NT2/D1 (cell line): ENCODE measurements at regions not wholly inside any gene's neighbourhood (a gene's known extent, or its start where the extent isn't known, plus 50 kb on each side); places are given as distances from the start of the nearest gene placed in this dataset.

Experiments used
- DNase-seq: peaks from one replicate; pipeline ENCODE4 v3.0.0-alpha.2; 2011; ENCODE audit warnings: low read depth, low spot score
- H3K27me3 ChIP-seq: 2 replicates; pipeline ENCODE4 v1.6.0; 2011; ENCODE audit warnings: mild to moderate bottlenecking; ENCODE audit not compliant: insufficient read length, insufficient read depth
- H3K36me3 ChIP-seq: 2 replicates; pipeline ENCODE4 v1.6.1; 2011; ENCODE audit warnings: mild to moderate bottlenecking, low read length, mixed read lengths; ENCODE audit not compliant: insufficient read depth, insufficient read length
- H3K4me1 ChIP-seq: 2 replicates; pipeline ENCODE4 v1.5.1; 2011; ENCODE audit not compliant: insufficient read depth, insufficient read length
- H3K4me3 ChIP-seq: 2 replicates; pipeline ENCODE4 v1.5.1; 2011; ENCODE audit warnings: low read depth; ENCODE audit not compliant: insufficient read length
- H3K9ac ChIP-seq: 2 replicates; pipeline ENCODE4 v1.6.0; 2011; ENCODE audit warnings: low read depth; ENCODE audit not compliant: insufficient read length
- H3K9me3 ChIP-seq: 2 replicates; pipeline ENCODE4 v1.5.1; 2011; ENCODE audit warnings: mild to moderate bottlenecking, low read length; ENCODE audit not compliant: insufficient read depth
- SUZ12 ChIP-seq: IDR thresholded peaks from 2 replicates; pipeline ENCODE4 v1.6.1; 2011; ENCODE audit not compliant: insufficient read length, insufficient read depth; ENCODE audit errors: extremely low read depth
- YY1 ChIP-seq: IDR thresholded peaks from 2 replicates; pipeline ENCODE4 v1.6.1; 2011; ENCODE audit not compliant: insufficient read length, insufficient read depth
- ZNF274 ChIP-seq: IDR thresholded peaks from 2 replicates; pipeline ENCODE4 v1.6.1; 2011; ENCODE audit warnings: mild to moderate bottlenecking, low read depth, low read length

GRCh38 chrY:15650056-15650455 lies 1125.7 kb downstream of the NLGN4Y start:
- Histone ChIP-seq H3K9me3 (no peaks in the 10 kb centered on the region), H3K4me1 (no peaks in the 10 kb centered on the region), H3K36me3 (no peaks in the 10 kb centered on the region), H3K27me3 (no peaks in the 10 kb centered on the region), H3K9ac (no peak overlapping the region), H3K4me3 (no peak overlapping the region)
- DNase-seq: no peak
- TF ChIP-seq YY1: no peak
- no peak for TF ChIP-seq SUZ12
- TF ChIP-seq ZNF274: no peak

DNA sequence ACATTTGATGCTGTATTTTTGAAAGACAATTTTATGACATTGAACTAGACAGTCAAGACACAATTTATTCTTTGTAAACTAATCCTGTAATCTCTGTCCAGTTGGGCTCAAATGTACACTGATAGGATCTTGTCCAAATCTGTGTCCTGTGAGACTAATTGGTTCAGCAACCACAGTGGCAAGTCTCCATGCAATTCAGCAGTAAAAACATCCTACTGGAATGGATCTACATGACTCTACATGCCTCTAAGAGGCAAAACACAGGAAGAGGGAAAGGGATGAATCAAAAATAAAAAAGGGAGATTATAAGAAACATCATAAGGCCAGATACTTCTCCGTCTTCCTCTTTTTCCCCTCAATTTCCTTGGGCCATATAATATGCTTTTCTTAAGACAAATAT lies 1164.2 kb downstream of the NLGN4Y start:
- TF ChIP-seq YY1: no peak
- TF ChIP-seq ZNF274: no peak
- no peaks in the 10 kb centered on the region for H3K27me3 ChIP-seq
- no peak for DNase-seq

GRCh38 chrY:15689994-15690393 lies 1165.7 kb downstream of the NLGN4Y start:
- no peaks in the 10 kb centered on the region for H3K4me1 ChIP-seq
- H3K9ac ChIP-seq: no peak overlapping the region
- no peak for DNase-seq
- no peaks in the 10 kb centered on the region for H3K36me3 ChIP-seq
- H3K27me3 ChIP-seq: no peaks in the 10 kb centered on the region
- TF ChIP-seq YY1 (no peak), ZNF274 (no peak), SUZ12 (no peak)
- H3K4me3 ChIP-seq: no peak overlapping the region
- H3K9me3 ChIP-seq: no peaks in the 10 kb centered on the region

More for the DNA sequence above, 1164.2 kb downstream of the NLGN4Y start:
- Histone ChIP-seq H3K4me3 (no peak overlapping the region), H3K4me1 (no peaks in the 10 kb centered on the region), H3K9me3 (no peaks in the 10 kb centered on the region), H3K9ac (no peak overlapping the region), H3K36me3 (no peaks in the 10 kb centered on the region)

GRCh38 chrY:15702131-15702530 lies 1177.8 kb downstream of the NLGN4Y start:
- no peak for DNase-seq
- H3K9ac ChIP-seq: no peak overlapping the region
- no peaks in the 10 kb centered on the region for H3K27me3 ChIP-seq
- no peaks in the 10 kb centered on the region for H3K4me1 ChIP-seq
- TF ChIP-seq SUZ12 (no peak), ZNF274 (no peak), YY1 (no peak)
- H3K36me3 ChIP-seq: no peaks in the 10 kb centered on the region
- no peaks in the 10 kb centered on the region for H3K9me3 ChIP-seq
- H3K4me3 ChIP-seq: no peak overlapping the region

DNA sequence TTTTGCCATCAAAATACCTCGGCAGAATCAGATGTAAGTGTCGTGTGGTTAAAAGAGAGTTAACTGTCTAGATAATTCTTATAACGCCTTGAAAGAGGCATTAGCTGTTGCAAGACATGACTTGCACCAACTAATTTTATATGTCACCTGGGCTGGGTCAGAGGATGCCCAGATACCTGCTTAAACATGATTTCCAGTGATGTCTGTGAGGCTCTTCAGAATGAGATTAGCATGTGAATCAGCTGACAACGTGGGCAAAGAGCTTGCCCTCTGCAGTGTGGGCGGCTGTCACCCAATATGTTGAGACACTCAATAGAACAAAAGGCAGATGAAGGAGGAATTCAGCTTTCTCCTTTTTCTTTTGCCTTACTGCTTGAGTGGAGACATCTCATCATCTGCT lies 1180.6 kb downstream of the NLGN4Y start:
- Histone ChIP-seq H3K4me1 (no peaks in the 10 kb centered on the region), H3K4me3 (no peak overlapping the region), H3K9me3 (no peaks in the 10 kb centered on the region), H3K9ac (no peak overlapping the region), H3K27me3 (no peaks in the 10 kb centered on the region), H3K36me3 (no peaks in the 10 kb centered on the region)
- no peak for DNase-seq
- TF ChIP-seq ZNF274: no peak
- TF ChIP-seq YY1: no peak
- TF ChIP-seq SUZ12: no peak

GRCh38 chrY:15749533-15750433 lies 1225.5 kb downstream of the NLGN4Y start:
- Histone ChIP-seq H3K4me3 (no peak overlapping the region), H3K36me3 (no peaks in the 10 kb centered on the region), H3K27me3 (no peaks in the 10 kb centered on the region), H3K9me3 (no peaks in the 10 kb centered on the region), H3K4me1 (no peaks in the 10 kb centered on the region), H3K9ac (no peak overlapping the region)
- TF ChIP-seq SUZ12 (no peak), YY1 (no peak), ZNF274 (no peak)
- DNase-seq: no peak

GRCh38 chrY:15751001-15751400 lies 1226.7 kb downstream of the NLGN4Y start:
- Histone ChIP-seq H3K9ac (no peak overlapping the region), H3K9me3 (no peaks in the 10 kb centered on the region), H3K27me3 (no peaks in the 10 kb centered on the region), H3K4me1 (no peaks in the 10 kb centered on the region), H3K36me3 (no peaks in the 10 kb centered on the region), H3K4me3 (no peak overlapping the region)
- TF ChIP-seq YY1: no peak
- TF ChIP-seq SUZ12: no peak
- TF ChIP-seq ZNF274: no peak
- DNase-seq: no peak
